ENCODE measurements at regions not wholly inside any gene's neighbourhood (a gene's known extent, or its start where the extent isn't known, plus 50 kb on each side); places are given as distances from the start of the nearest gene placed in this dataset.

- no peak overlapping the region for H3K4me3 ChIP-seq (ENCODE audit: low read depth, low read length)
- H3K27ac ChIP-seq (ENCODE audit: low read depth, low read length): no peak overlapping the region
- no peaks in the 10 kb centered on the region for H3K9me3 ChIP-seq (ENCODE audit: control insufficient read depth, insufficient read depth, low read depth, low read length)
- H3K4me1 ChIP-seq (ENCODE audit: control insufficient read depth, insufficient read depth, low read length): peaks cover 42% of the 10 kb centered on the region
- H3K27me3 ChIP-seq (ENCODE audit: control insufficient read depth, insufficient read depth, low read length): no peaks in the 10 kb centered on the region
- no peaks in the 10 kb centered on the region for H3K36me3 ChIP-seq (ENCODE audit: control insufficient read depth, insufficient read depth, low read length)
- H3K9ac ChIP-seq (ENCODE audit: low read length): no peak overlapping the region
These were observed 141.0 kb upstream of the RMST start for GRCh38 chr12:97321621-97322020.

- no peak overlapping the region for H3K9ac ChIP-seq (ENCODE audit: low read length)
- H3K27ac ChIP-seq (ENCODE audit: low read depth, low read length): no peak overlapping the region
- H3K36me3 ChIP-seq (ENCODE audit: control insufficient read depth, insufficient read depth, low read length): no peaks in the 10 kb centered on the region
- H3K27me3 ChIP-seq (ENCODE audit: control insufficient read depth, insufficient read depth, low read length): no peaks in the 10 kb centered on the region
- peaks cover 42% of the 10 kb centered on the region for H3K4me1 ChIP-seq (ENCODE audit: control insufficient read depth, insufficient read depth, low read length)
- H3K9me3 ChIP-seq (ENCODE audit: control insufficient read depth, insufficient read depth, low read depth, low read length): no peaks in the 10 kb centered on the region
- H3K4me3 ChIP-seq (ENCODE audit: low read depth, low read length): no peak overlapping the region
These were observed 140.2 kb upstream of the RMST start for GRCh38 chr12:97322388-97322787.

GRCh38 chr12:97323154-97323553, 139.4 kb upstream of the RMST start:
- Histone ChIP-seq H3K27ac (ENCODE audit: low read depth, low read length) (no peak overlapping the region), H3K4me3 (ENCODE audit: low read depth, low read length) (no peak overlapping the region), H3K36me3 (ENCODE audit: control insufficient read depth, insufficient read depth, low read length) (no peaks in the 10 kb centered on the region), H3K27me3 (ENCODE audit: control insufficient read depth, insufficient read depth, low read length) (no peaks in the 10 kb centered on the region), H3K9ac (ENCODE audit: low read length) (no peak overlapping the region), H3K4me1 (ENCODE audit: control insufficient read depth, insufficient read depth, low read length) (peaks cover 42% of the 10 kb centered on the region), H3K9me3 (ENCODE audit: control insufficient read depth, insufficient read depth, low read depth, low read length) (no peaks in the 10 kb centered on the region)

GRCh38 chr12:97324471-97324870, 138.1 kb upstream of the RMST start:
- Histone ChIP-seq H3K36me3 (ENCODE audit: control insufficient read depth, insufficient read depth, low read length) (no peaks in the 10 kb centered on the region), H3K9me3 (ENCODE audit: control insufficient read depth, insufficient read depth, low read depth, low read length) (no peaks in the 10 kb centered on the region), H3K4me1 (ENCODE audit: control insufficient read depth, insufficient read depth, low read length) (peaks cover 42% of the 10 kb centered on the region), H3K4me3 (ENCODE audit: low read depth, low read length) (no peak overlapping the region), H3K27ac (ENCODE audit: low read depth, low read length) (no peak overlapping the region), H3K9ac (ENCODE audit: low read length) (no peak overlapping the region), H3K27me3 (ENCODE audit: control insufficient read depth, insufficient read depth, low read length) (no peaks in the 10 kb centered on the region)

GRCh38 chr12:97335115-97335514, 127.5 kb upstream of the RMST start:
- H3K9ac ChIP-seq (ENCODE audit: low read length): no peak overlapping the region
- H3K27me3 ChIP-seq (ENCODE audit: control insufficient read depth, insufficient read depth, low read length): no peaks in the 10 kb centered on the region
- H3K4me3 ChIP-seq (ENCODE audit: low read depth, low read length): no peak overlapping the region
- H3K27ac ChIP-seq (ENCODE audit: low read depth, low read length): no peak overlapping the region
- no peaks in the 10 kb centered on the region for H3K36me3 ChIP-seq (ENCODE audit: control insufficient read depth, insufficient read depth, low read length)
- no peaks in the 10 kb centered on the region for H3K4me1 ChIP-seq (ENCODE audit: control insufficient read depth, insufficient read depth, low read length)
- H3K9me3 ChIP-seq (ENCODE audit: control insufficient read depth, insufficient read depth, low read depth, low read length): no peaks in the 10 kb centered on the region

GRCh38 chr12:97336900-97337751, 125.5 kb upstream of the RMST start:
- H3K27me3 ChIP-seq (ENCODE audit: control insufficient read depth, insufficient read depth, low read length): no peaks in the 10 kb centered on the region
- H3K4me1 ChIP-seq (ENCODE audit: control insufficient read depth, insufficient read depth, low read length): no peaks in the 10 kb centered on the region
- H3K9me3 ChIP-seq (ENCODE audit: control insufficient read depth, insufficient read depth, low read depth, low read length): no peaks in the 10 kb centered on the region
- no peaks in the 10 kb centered on the region for H3K36me3 ChIP-seq (ENCODE audit: control insufficient read depth, insufficient read depth, low read length)
- no peak overlapping the region for H3K27ac ChIP-seq (ENCODE audit: low read depth, low read length)
- H3K9ac ChIP-seq (ENCODE audit: low read length): no peak overlapping the region
- H3K4me3 ChIP-seq (ENCODE audit: low read depth, low read length): no peak overlapping the region

- no peaks in the 10 kb centered on the region for H3K36me3 ChIP-seq (ENCODE audit: control insufficient read depth, insufficient read depth, low read length)
- H3K9ac ChIP-seq (ENCODE audit: low read length): no peak overlapping the region
- H3K9me3 ChIP-seq (ENCODE audit: control insufficient read depth, insufficient read depth, low read depth, low read length): no peaks in the 10 kb centered on the region
- H3K4me3 ChIP-seq (ENCODE audit: low read depth, low read length): no peak overlapping the region
- H3K27me3 ChIP-seq (ENCODE audit: control insufficient read depth, insufficient read depth, low read length): no peaks in the 10 kb centered on the region
- no peaks in the 10 kb centered on the region for H3K4me1 ChIP-seq (ENCODE audit: control insufficient read depth, insufficient read depth, low read length)
- no peak overlapping the region for H3K27ac ChIP-seq (ENCODE audit: low read depth, low read length)
These were observed 120.5 kb upstream of the RMST start for GRCh38 chr12:97342130-97342529.

- Histone ChIP-seq H3K9me3 (ENCODE audit: control insufficient read depth, insufficient read depth, low read depth, low read length) (no peaks in the 10 kb centered on the region), H3K4me3 (ENCODE audit: low read depth, low read length) (no peak overlapping the region), H3K36me3 (ENCODE audit: control insufficient read depth, insufficient read depth, low read length) (no peaks in the 10 kb centered on the region), H3K27ac (ENCODE audit: low read depth, low read length) (no peak overlapping the region), H3K9ac (ENCODE audit: low read length) (no peak overlapping the region), H3K27me3 (ENCODE audit: control insufficient read depth, insufficient read depth, low read length) (no peaks in the 10 kb centered on the region), H3K4me1 (ENCODE audit: control insufficient read depth, insufficient read depth, low read length) (no peaks in the 10 kb centered on the region)
These were observed 114.6 kb upstream of the RMST start for GRCh38 chr12:97347956-97348355.

- Histone ChIP-seq H3K4me3 (ENCODE audit: low read depth, low read length) (no peak overlapping the region), H3K27me3 (ENCODE audit: control insufficient read depth, insufficient read depth, low read length) (no peaks in the 10 kb centered on the region), H3K4me1 (ENCODE audit: control insufficient read depth, insufficient read depth, low read length) (no peaks in the 10 kb centered on the region), H3K9me3 (ENCODE audit: control insufficient read depth, insufficient read depth, low read depth, low read length) (peaks cover 7% of the 10 kb centered on the region), H3K9ac (ENCODE audit: low read length) (no peak overlapping the region), H3K27ac (ENCODE audit: low read depth, low read length) (no peak overlapping the region), H3K36me3 (ENCODE audit: control insufficient read depth, insufficient read depth, low read length) (no peaks in the 10 kb centered on the region)
These were observed 104.2 kb upstream of the RMST start for GRCh38 chr12:97358361-97358760.

- H3K27ac ChIP-seq (ENCODE audit: low read depth, low read length): no peak overlapping the region
- H3K9ac ChIP-seq (ENCODE audit: low read length): no peak overlapping the region
These were observed 103.4 kb upstream of the RMST start for GRCh38 chr12:97359021-97359690.

GRCh38 chr12:97363693-97364092, 98.9 kb upstream of the RMST start:
- H3K4me3 ChIP-seq (ENCODE audit: low read depth, low read length): no peak overlapping the region
- no peaks in the 10 kb centered on the region for H3K9me3 ChIP-seq (ENCODE audit: control insufficient read depth, insufficient read depth, low read depth, low read length)
- H3K27ac ChIP-seq (ENCODE audit: low read depth, low read length): no peak overlapping the region
- H3K27me3 ChIP-seq (ENCODE audit: control insufficient read depth, insufficient read depth, low read length): no peaks in the 10 kb centered on the region
- no peak overlapping the region for H3K9ac ChIP-seq (ENCODE audit: low read length)
- peaks cover 6% of the 10 kb centered on the region; the same call in 1 of the 2 replicates for H3K4me1 ChIP-seq (ENCODE audit: control insufficient read depth, insufficient read depth, low read length)
- H3K36me3 ChIP-seq (ENCODE audit: control insufficient read depth, insufficient read depth, low read length): no peaks in the 10 kb centered on the region

More at GRCh38 chr12:97359021-97359690, 103.4 kb upstream of the RMST start:
- no peak overlapping the region for H3K4me3 ChIP-seq (ENCODE audit: low read depth, low read length)
- H3K9me3 ChIP-seq (ENCODE audit: control insufficient read depth, insufficient read depth, low read depth, low read length): peaks cover 7% of the 10 kb centered on the region
- H3K36me3 ChIP-seq (ENCODE audit: control insufficient read depth, insufficient read depth, low read length): no peaks in the 10 kb centered on the region
- no peaks in the 10 kb centered on the region for H3K27me3 ChIP-seq (ENCODE audit: control insufficient read depth, insufficient read depth, low read length)
- H3K4me1 ChIP-seq (ENCODE audit: control insufficient read depth, insufficient read depth, low read length): no peaks in the 10 kb centered on the region

Measured in HUES6 (cell line).